Stomach (tissue), 4 donors: ENCODE measurements at regions not wholly inside any gene's neighbourhood (a gene's known extent, or its start where the extent isn't known, plus 50 kb on each side); places are given as distances from the start of the nearest gene placed in this dataset.

ENCODE experiments used
- POLR2AphosphoS5 ChIP-seq, 3 donors: sonication (generic); formaldehyde crosslinking; IDR thresholded peaks; one replicate each; pipeline ENCODE4 v1.6.1; 2016; ENCODE audit warnings: antibody characterized with exemption in 3 of 3
- TF ChIP-seq, protein P1 (sequence below), 7 experiments: fragments of 450-650 bp in 4 of 7; fragments of 200-600 bp in 3 of 7; sonication (generic) in 3 of 7; IDR thresholded peaks; one replicate each; pipeline ENCODE4 v1.5.1; 2016 to 2019; ENCODE audit warnings: antibody characterized with exemption in 7 of 7, control low read depth in 2 of 7, mild to moderate bottlenecking in 1 of 7

DNA sequence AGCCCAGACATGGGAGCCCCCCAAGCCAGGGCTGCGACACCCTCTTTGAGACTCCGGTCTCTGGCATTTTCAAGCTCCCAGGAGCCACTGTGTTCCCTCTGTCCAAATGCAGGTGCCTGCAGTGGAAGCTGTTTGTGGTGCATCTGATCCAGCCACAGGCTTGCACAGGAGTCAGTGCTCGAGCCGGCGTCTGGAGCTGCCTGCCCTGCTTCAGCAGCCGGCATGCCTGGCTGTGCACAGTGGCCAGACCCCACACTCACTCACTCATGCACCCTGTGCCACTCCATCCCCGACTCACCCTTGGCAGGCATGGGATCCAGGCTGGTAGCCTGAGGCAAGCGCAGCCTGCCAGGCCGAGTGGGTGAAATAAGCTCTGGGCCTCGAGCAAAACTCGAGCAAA, 555.0 kb upstream of the CCDC54 start:
- TF ChIP-seq, protein P1, sequence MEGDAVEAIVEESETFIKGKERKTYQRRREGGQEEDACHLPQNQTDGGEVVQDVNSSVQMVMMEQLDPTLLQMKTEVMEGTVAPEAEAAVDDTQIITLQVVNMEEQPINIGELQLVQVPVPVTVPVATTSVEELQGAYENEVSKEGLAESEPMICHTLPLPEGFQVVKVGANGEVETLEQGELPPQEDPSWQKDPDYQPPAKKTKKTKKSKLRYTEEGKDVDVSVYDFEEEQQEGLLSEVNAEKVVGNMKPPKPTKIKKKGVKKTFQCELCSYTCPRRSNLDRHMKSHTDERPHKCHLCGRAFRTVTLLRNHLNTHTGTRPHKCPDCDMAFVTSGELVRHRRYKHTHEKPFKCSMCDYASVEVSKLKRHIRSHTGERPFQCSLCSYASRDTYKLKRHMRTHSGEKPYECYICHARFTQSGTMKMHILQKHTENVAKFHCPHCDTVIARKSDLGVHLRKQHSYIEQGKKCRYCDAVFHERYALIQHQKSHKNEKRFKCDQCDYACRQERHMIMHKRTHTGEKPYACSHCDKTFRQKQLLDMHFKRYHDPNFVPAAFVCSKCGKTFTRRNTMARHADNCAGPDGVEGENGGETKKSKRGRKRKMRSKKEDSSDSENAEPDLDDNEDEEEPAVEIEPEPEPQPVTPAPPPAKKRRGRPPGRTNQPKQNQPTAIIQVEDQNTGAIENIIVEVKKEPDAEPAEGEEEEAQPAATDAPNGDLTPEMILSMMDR (IDR thresholded peaks at IDR 0.05): no peak
- no peak for TF ChIP-seq POLR2AphosphoS5 (IDR thresholded peaks at IDR 0.05)
